GM19023 (cell line): ENCODE measurements at regions not wholly inside any gene's neighbourhood (a gene's known extent, or its start where the extent isn't known, plus 50 kb on each side); places are given as distances from the start of the nearest gene placed in this dataset.
"Not testable (repeated sequence)": the region's sequence is repeated elsewhere in the genome, so short reads cannot be mapped to it uniquely, and the experiment has no call there.

ENCODE experiments used
- ATAC-seq: cut with Tn5 transposase; IDR thresholded peaks from one replicate; pipeline ENCODE4 v1.9.1; 2021; ENCODE audit warnings: mild to moderate bottlenecking, moderate library complexity; ENCODE audit not compliant: unreplicated experiment

- ATAC-seq = no peak
These were observed 148.6 kb downstream of the RBMX2 start for GRCh38 chrX:130550351-130550750.

- ATAC-seq = peak; percentile 71
These were observed 150.8 kb downstream of the RBMX2 start for GRCh38 chrX:130552444-130553073.

- ATAC-seq = no peak
These were observed 153.6 kb downstream of the RBMX2 start for GRCh38 chrX:130555341-130555740.

GRCh38 chrX:130555757-130556156, 154.0 kb downstream of the RBMX2 start:
- ATAC-seq = no peak

- ATAC-seq = no peak
These were observed 155.2 kb downstream of the RBMX2 start for GRCh38 chrX:130556951-130557350.

- no peak for ATAC-seq
These were observed 158.8 kb downstream of the RBMX2 start for GRCh38 chrX:130560544-130560943.

GRCh38 chrX:130561930-130562329, 160.1 kb downstream of the RBMX2 start:
- ATAC-seq = no peak

- no peak for ATAC-seq
These were observed 161.7 kb downstream of the RBMX2 start for GRCh38 chrX:130563476-130563875.

GRCh38 chrX:130566028-130566683, 164.4 kb downstream of the RBMX2 start:
- no peak for ATAC-seq

GRCh38 chrX:130573030-130573429, 171.2 kb downstream of the RBMX2 start:
- not testable (repeated sequence) for ATAC-seq
